Psoas muscle (tissue), 7 donors: ENCODE measurements at regions not wholly inside any gene's neighbourhood (a gene's known extent, or its start where the extent isn't known, plus 50 kb on each side); places are given as distances from the start of the nearest gene placed in this dataset.
A peak's percentile ranks its signal among the peaks of the same experiment; 100 is the strongest.

Experiments used
- ATAC-seq, 4 donors: fragments of 200-7000 bp; cut with Tn5 transposase; one replicate each; pipeline ENCODE4 v1.9.1; 2020; ENCODE audit warnings: moderate library complexity in 3 of 4, mild to moderate bottlenecking in 2 of 4
- DNase-seq, 2 donors: peaks; one replicate each; pipeline ENCODE4 v3.0.0-alpha.2; 2020
- H3K27ac ChIP-seq: fragments of 200-600 bp; one replicate; pipeline ENCODE4 v1.8.0; 2022
- H3K27me3 ChIP-seq, 3 donors: fragments of 200-600 bp in 1 of 3; one replicate each; pipeline versions ENCODE4 v1.6.1 to v1.8.0; 2013 to 2022; ENCODE audit warnings: low read length in 2 of 3, mild to moderate bottlenecking in 2 of 3, moderate library complexity in 1 of 3; ENCODE audit not compliant: insufficient read depth in 3 of 3
- H3K36me3 ChIP-seq, 2 donors: fragments of 200-600 bp in 1 of 2; one replicate each; pipeline versions ENCODE4 v1.6.1 to v1.8.0; 2013 to 2022; ENCODE audit warnings: low read depth in 1 of 2, mild to moderate bottlenecking in 1 of 2, moderate library complexity in 1 of 2; ENCODE audit not compliant: insufficient read depth in 1 of 2
- H3K4me1 ChIP-seq: fragments of 200-600 bp; one replicate; pipeline ENCODE4 v1.8.0; 2022
- H3K4me3 ChIP-seq: fragments of 200-600 bp; one replicate; pipeline ENCODE4 v1.8.0; 2022; ENCODE audit warnings: mild to moderate bottlenecking
- H3K9me3 ChIP-seq: fragments of 200-600 bp; one replicate; pipeline ENCODE4 v1.8.0; 2022
- CTCF ChIP-seq: fragments of 200-600 bp; IDR thresholded peaks from one replicate; pipeline ENCODE4 v1.8.0; 2022; ENCODE audit warnings: antibody characterized with exemption
- WGBS, 3 donors: extraction: QIAGEN DNeasy Blood & Tissue Kit; methylation state at CpG; one replicate each; pipeline versions ENCODE4 v1.1.6 to v1.1.7; 2013; 5-methylcytosine and 5-hydroxymethylcytosine counted together
- intact Hi-C, 2 donors: fragments of 100-400 bp; cut with DNase I; formaldehyde crosslinking; loops; one replicate each; pipeline versions ENCODE4 v1.11.0 to v1.14.2; 2022
- donor health status: healthy with polysubstance abuse.
- donor health status: DM: no; HTN: no; CAD: no; lungs with moderate emphysema.
- donor health status: Bipolar disorder and iron deficiency.
- donor health status: healthy.
- donor health status: DM: yes; HTN: yes; CAD: no.
- donor health status: DM: no; HTN: no; CAD: no.
- donor health status: DM: yes; HTN: yes; CAD: no.

GRCh38 chr18:78241535-78242253 is 737.9 kb upstream of the SALL3 start:
- 23 to 36% (median 29%) methylated on average over 20 of the region's 20 CpGs for WGBS, 3 donors
- intact Hi-C loops = no loop called here
- H3K9me3 ChIP-seq = no peaks in the 10 kb centered on the region
- no peak overlapping the region for H3K27ac ChIP-seq
- peaks cover 0 to 2% (median 0%) of the 10 kb centered on the region in 3 donors for H3K27me3 ChIP-seq
- no peaks in the 10 kb centered on the region for H3K36me3 ChIP-seq
- DNase-seq (no peak), ATAC-seq (no peak)
- H3K4me3 ChIP-seq = no peak overlapping the region
- no peak for TF ChIP-seq CTCF
- H3K4me1 ChIP-seq = no peaks in the 10 kb centered on the region

- no peak overlapping the region for H3K4me3 ChIP-seq
Measured at GRCh38 chr18:78242254-78242643, 737.4 kb upstream of the SALL3 start.

GRCh38 chr18:78242806-78243205 is 736.8 kb upstream of the SALL3 start:
- intact Hi-C loops = no loop called here
- Histone ChIP-seq H3K27ac (no peak overlapping the region), H3K4me1 (no peaks in the 10 kb centered on the region), H3K9me3 (no peaks in the 10 kb centered on the region), H3K27me3 (peaks cover 0 to 2% (median under 1%) of the 10 kb centered on the region in 3 donors), H3K36me3 (no peaks in the 10 kb centered on the region), H3K4me3 (no peak overlapping the region)
- TF ChIP-seq CTCF = no peak
- ATAC-seq = peak in 1 of 4 donors; percentile 30
- 21 to 36% (median 26%) methylated on average over 12 of the region's 12 CpGs for WGBS, 3 donors
- peak in 1 of 2 donors; percentile 52 for DNase-seq

More at GRCh38 chr18:78242254-78242643, 737.4 kb upstream of the SALL3 start:
- Histone ChIP-seq H3K36me3 (no peaks in the 10 kb centered on the region), H3K27me3 (peaks cover 0 to 2% (median 0%) of the 10 kb centered on the region in 3 donors), H3K4me1 (no peaks in the 10 kb centered on the region), H3K27ac (no peak overlapping the region), H3K9me3 (no peaks in the 10 kb centered on the region)
- no peak for DNase-seq
- TF ChIP-seq CTCF = no peak
- WGBS, 3 donors = 6 to 16% (median 9%) methylated on average over 2 of the region's 2 CpGs
- ATAC-seq = peak in 1 of 4 donors; percentile 48
- intact Hi-C loops = no loop called here

- Histone ChIP-seq H3K4me3 (no peak overlapping the region), H3K9me3 (no peaks in the 10 kb centered on the region), H3K36me3 (no peaks in the 10 kb centered on the region), H3K4me1 (no peaks in the 10 kb centered on the region), H3K27ac (no peak overlapping the region), H3K27me3 (peaks cover 0 to 4% (median 2%) of the 10 kb centered on the region in 3 donors)
- no peak for DNase-seq
- TF ChIP-seq CTCF = no peak
- intact Hi-C loops = no loop called here
- ATAC-seq = no peak
- 63 to 77% (median 65%) methylated on average over 4 of the region's 4 CpGs for WGBS, 3 donors
Measured at GRCh38 chr18:78244779-78245178, 734.8 kb upstream of the SALL3 start.

DNA sequence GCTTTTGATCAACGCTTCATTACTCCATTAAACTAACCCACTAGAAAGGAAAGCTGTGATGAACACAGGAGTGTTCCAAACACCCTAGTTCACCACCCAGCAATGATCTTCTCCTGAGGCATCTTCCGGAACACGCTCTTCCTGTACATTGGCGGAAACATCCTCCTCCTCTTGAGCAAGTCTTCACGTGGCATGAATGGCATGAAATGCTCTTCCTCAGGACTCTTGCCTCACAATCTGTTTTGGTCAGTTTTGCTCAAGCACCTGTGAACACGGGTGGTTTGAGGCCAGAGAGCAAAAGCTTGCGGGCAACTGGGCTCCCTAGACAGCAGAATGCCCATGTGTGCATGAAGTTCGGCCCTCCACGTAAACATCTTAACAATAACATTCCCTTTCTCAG is 734.2 kb upstream of the SALL3 start:
- no peak for ATAC-seq
- H3K36me3 ChIP-seq = no peaks in the 10 kb centered on the region
- no peak overlapping the region for H3K4me3 ChIP-seq
- no peak for TF ChIP-seq CTCF
- WGBS, 3 donors = 77 to 88% (median 85%) methylated on average over 9 of the region's 9 CpGs
- no peak overlapping the region for H3K27ac ChIP-seq
- peaks cover 0 to 4% (median 2%) of the 10 kb centered on the region in 3 donors for H3K27me3 ChIP-seq
- intact Hi-C loops = no loop called here
- no peak for DNase-seq
- H3K4me1 ChIP-seq = no peaks in the 10 kb centered on the region
- H3K9me3 ChIP-seq = no peaks in the 10 kb centered on the region
